ENCODE measurements at regions not wholly inside any gene's neighbourhood (a gene's known extent, or its start where the extent isn't known, plus 50 kb on each side); places are given as distances from the start of the nearest gene placed in this dataset.

DNA sequence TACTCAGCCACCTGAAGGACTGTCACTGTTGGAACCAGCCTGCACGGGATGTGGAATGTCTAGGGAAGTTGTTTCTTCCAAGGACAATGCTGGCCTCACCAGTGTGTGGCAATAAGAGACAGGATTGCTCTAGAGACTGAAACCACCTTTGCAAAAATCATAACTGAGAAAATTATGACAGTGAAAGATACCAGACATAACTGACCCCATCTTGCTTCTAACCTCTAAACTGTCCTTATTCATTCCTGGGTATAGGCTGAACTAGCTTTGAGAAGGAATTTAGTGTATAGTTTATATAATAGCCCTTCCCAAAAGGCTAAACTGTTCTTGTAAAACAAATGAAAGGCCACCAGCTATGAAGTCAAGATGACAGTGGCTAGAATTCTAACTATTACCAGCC, 83.6 kb downstream of the IER5 start:
- POLR2A ChIA-PET (ENCODE audit: unreplicated experiment) = no interaction called here
- H3K27ac ChIP-seq (ENCODE audit: insufficient read depth, low read length) = no peak overlapping the region
- no peak overlapping the region for H2BK5ac ChIP-seq (ENCODE audit: low read depth, low read length, poor library complexity, severe bottlenecking)
- H2AK9ac ChIP-seq (replicated peaks; ENCODE audit: low read depth, low read length, poor library complexity) = no peak overlapping the region
- no peak overlapping the region for H2BK120ac ChIP-seq (ENCODE audit: low read depth, low read length)
- dilution Hi-C loops (cut with HindIII; ENCODE audit: low sequenced_read_pairs, unreplicated experiment) = no loop called here
- intact Hi-C loops (cut with micrococcal nuclease) = no loop called here
- no peak overlapping the region for H3K4me3 ChIP-seq (ENCODE audit: insufficient read depth, low read depth, low read length)
- no peaks in the 10 kb centered on the region for H3K79me1 ChIP-seq (ENCODE audit: low read depth in 1 of 2, low read length in 2 of 2)
- no peak overlapping the region for H3K23ac ChIP-seq (ENCODE audit: low read depth, low read length)
- no peaks in the 10 kb centered on the region for H3K9me1 ChIP-seq (ENCODE audit: insufficient read depth, low read length)
- H4K20me1 ChIP-seq (ENCODE audit: insufficient read depth, low read length) = no peaks in the 10 kb centered on the region
- TF ChIP-seq RAD21 (IDR thresholded peaks at IDR 0.05; ENCODE audit: low read length) = no peak
- TF ChIP-seq POLR2A (IDR thresholded peaks at IDR 0.05; ENCODE audit: low read depth, low read length) = no peak
- no peak for TF ChIP-seq NFE2L2 (IDR thresholded peaks at IDR 0.05; ENCODE audit: low read depth, low read length)
- no peak for TF ChIP-seq SMC3 (IDR thresholded peaks at IDR 0.05; ENCODE audit: low read depth, low read length)
- TF ChIP-seq CHD1 (IDR thresholded peaks at IDR 0.05; ENCODE audit: low read depth, low read length) = no peak
- TF ChIP-seq RFX5 (IDR thresholded peaks at IDR 0.05; ENCODE audit: low read depth, low read length) = no peak
- TF ChIP-seq RCOR1 (IDR thresholded peaks at IDR 0.05; ENCODE audit: insufficient replicate concordance, low read length) = no peak
- TF ChIP-seq, protein P1, sequence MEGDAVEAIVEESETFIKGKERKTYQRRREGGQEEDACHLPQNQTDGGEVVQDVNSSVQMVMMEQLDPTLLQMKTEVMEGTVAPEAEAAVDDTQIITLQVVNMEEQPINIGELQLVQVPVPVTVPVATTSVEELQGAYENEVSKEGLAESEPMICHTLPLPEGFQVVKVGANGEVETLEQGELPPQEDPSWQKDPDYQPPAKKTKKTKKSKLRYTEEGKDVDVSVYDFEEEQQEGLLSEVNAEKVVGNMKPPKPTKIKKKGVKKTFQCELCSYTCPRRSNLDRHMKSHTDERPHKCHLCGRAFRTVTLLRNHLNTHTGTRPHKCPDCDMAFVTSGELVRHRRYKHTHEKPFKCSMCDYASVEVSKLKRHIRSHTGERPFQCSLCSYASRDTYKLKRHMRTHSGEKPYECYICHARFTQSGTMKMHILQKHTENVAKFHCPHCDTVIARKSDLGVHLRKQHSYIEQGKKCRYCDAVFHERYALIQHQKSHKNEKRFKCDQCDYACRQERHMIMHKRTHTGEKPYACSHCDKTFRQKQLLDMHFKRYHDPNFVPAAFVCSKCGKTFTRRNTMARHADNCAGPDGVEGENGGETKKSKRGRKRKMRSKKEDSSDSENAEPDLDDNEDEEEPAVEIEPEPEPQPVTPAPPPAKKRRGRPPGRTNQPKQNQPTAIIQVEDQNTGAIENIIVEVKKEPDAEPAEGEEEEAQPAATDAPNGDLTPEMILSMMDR (conservative IDR thresholded peaks at IDR 0.05; ENCODE audit: low read depth, low read length) = no peak
- no peak for TF ChIP-seq MXI1 (IDR thresholded peaks at IDR 0.05; ENCODE audit: borderline replicate concordance, low read depth, low read length)
- no peak for TF ChIP-seq CEBPB (IDR thresholded peaks at IDR 0.05; ENCODE audit: low read depth, low read length)
- TF ChIP-seq, protein P2, sequence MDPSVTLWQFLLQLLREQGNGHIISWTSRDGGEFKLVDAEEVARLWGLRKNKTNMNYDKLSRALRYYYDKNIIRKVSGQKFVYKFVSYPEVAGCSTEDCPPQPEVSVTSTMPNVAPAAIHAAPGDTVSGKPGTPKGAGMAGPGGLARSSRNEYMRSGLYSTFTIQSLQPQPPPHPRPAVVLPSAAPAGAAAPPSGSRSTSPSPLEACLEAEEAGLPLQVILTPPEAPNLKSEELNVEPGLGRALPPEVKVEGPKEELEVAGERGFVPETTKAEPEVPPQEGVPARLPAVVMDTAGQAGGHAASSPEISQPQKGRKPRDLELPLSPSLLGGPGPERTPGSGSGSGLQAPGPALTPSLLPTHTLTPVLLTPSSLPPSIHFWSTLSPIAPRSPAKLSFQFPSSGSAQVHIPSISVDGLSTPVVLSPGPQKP (IDR thresholded peaks at IDR 0.05; ENCODE audit: borderline replicate concordance, low read depth, low read length) = no peak
- TF ChIP-seq BHLHE40 (IDR thresholded peaks at IDR 0.05; ENCODE audit: low read depth, low read length) = no peak
- no peak for TF ChIP-seq FOS (IDR thresholded peaks at IDR 0.05; ENCODE audit: low read depth, low read length)
- H3K9ac ChIP-seq (ENCODE audit: low read depth, low read length) = no peak overlapping the region
- no peak overlapping the region for H2AK5ac ChIP-seq (ENCODE audit: low read depth, low read length)
- H3K27me3 ChIP-seq (ENCODE audit: control insufficient read depth, insufficient read depth, low read length) = peaks cover 15% of the 10 kb centered on the region; the same call in 1 of the 2 replicates
- H3K18ac ChIP-seq (ENCODE audit: low read depth, low read length) = no peak overlapping the region
- H2BK20ac ChIP-seq (ENCODE audit: low read depth, low read length) = no peak overlapping the region
- no peak overlapping the region for H3K4ac ChIP-seq (ENCODE audit: low read depth, low read length)
- no peak overlapping the region for H2BK15ac ChIP-seq (ENCODE audit: low read depth, low read length)
- CTCF ChIA-PET = no interaction called here
- H3K56ac ChIP-seq (ENCODE audit: extremely low read depth, insufficient read depth, low read length) = no peak overlapping the region
- in situ Hi-C loops (cut with MboI; ENCODE audit: low sequenced_read_pairs) = loop anchor here (25.0 kb wide), 1 partner anchor 910 kb away; no protein-coding TSS in a partner anchor
- H3K4me2 ChIP-seq (ENCODE audit: low read depth, low read length) = no peak overlapping the region
- H3K4me1 ChIP-seq (ENCODE audit: control insufficient read depth, insufficient read depth, low read length) = no peaks in the 10 kb centered on the region
- H3K9me3 ChIP-seq (ENCODE audit: control insufficient read depth, insufficient read depth, low read length) = peaks cover 7% of the 10 kb centered on the region
- BruUV-seq (replicated peaks) = no TSS peak
- DNase-seq = no peak
- no peaks in the 10 kb centered on the region for H3K36me3 ChIP-seq (ENCODE audit: control insufficient read depth, insufficient read depth, low read length)
- H3K14ac ChIP-seq (replicated peaks; ENCODE audit: low read depth, low read length) = no peak overlapping the region
- no peak overlapping the region for H4K8ac ChIP-seq (ENCODE audit: low read depth in 2 of 2, low read length in 2 of 2)
- no peak overlapping the region for H4K91ac ChIP-seq (ENCODE audit: insufficient read depth, low read depth, low read length)
- no CpG with 5 or more reads among the region's 1 CpG for WGBS, 2 experiments (ENCODE audit: extremely low coverage in 2 of 2, insufficient read length in 1 of 2)
- H4K5ac ChIP-seq (ENCODE audit: low read depth, low read length) = no peak overlapping the region
- H2AFZ ChIP-seq (replicated peaks; ENCODE audit: low read length, poor library complexity) = peak overlapping the region; percentile 21
- no peak for ATAC-seq (ENCODE audit: low read depth)

All from IMR-90 (cell line).